ENCODE measurements at regions not wholly inside any gene's neighbourhood (a gene's known extent, or its start where the extent isn't known, plus 50 kb on each side); places are given as distances from the start of the nearest gene placed in this dataset.

- TF ChIP-seq CEBPZ (IDR thresholded peaks at IDR 0.05; ENCODE audit: low read depth, low read length): no peak
- no peak for TF ChIP-seq ZBTB33 (IDR thresholded peaks at IDR 0.05)
- peak; percentile 94 for TF ChIP-seq CREM (IDR thresholded peaks at IDR 0.05; ENCODE audit: low read depth)
- TF ChIP-seq MAX (IDR thresholded peaks at IDR 0.05; ENCODE audit: low read depth, low read length): no peak
- no peak for TF ChIP-seq E2F4 (IDR thresholded peaks at IDR 0.05; ENCODE audit: low read depth, low read length)
- peak; percentile 88 to 91 for TF ChIP-seq BHLHE40 (IDR thresholded peaks at IDR 0.05; ENCODE audit: borderline replicate concordance in 1 of 2, low read depth in 2 of 2, low read length in 1 of 2)
- no peak for TF ChIP-seq HCFC1 (IDR thresholded peaks at IDR 0.05; ENCODE audit: low read length)
- TF ChIP-seq STAT3 (IDR thresholded peaks at IDR 0.05; ENCODE audit: low read depth, low read length): no peak
- no peak for TF ChIP-seq EZH2 (IDR thresholded peaks at IDR 0.05; ENCODE audit: borderline replicate concordance, control insufficient read depth, low read depth, low read length)
- TF ChIP-seq SMC3 (IDR thresholded peaks at IDR 0.05; ENCODE audit: borderline replicate concordance, low read length): no peak
- no peak for TF ChIP-seq FOS (IDR thresholded peaks at IDR 0.05; ENCODE audit: borderline replicate concordance, extremely low read depth, insufficient read length)
- peak; percentile 59 for TF ChIP-seq MEF2B (IDR thresholded peaks at IDR 0.05; ENCODE audit: partially characterized antibody, poor library complexity, severe bottlenecking)
- peak; percentile 96 for TF ChIP-seq JUNB (IDR thresholded peaks at IDR 0.05)
- TF ChIP-seq BCL3 (IDR thresholded peaks at IDR 0.05; ENCODE audit: borderline replicate concordance, insufficient read depth, low read depth, low read length, poor library complexity, severe bottlenecking): peak; percentile 77
- no peak for TF ChIP-seq IRF5 (IDR thresholded peaks at IDR 0.05; ENCODE audit: borderline replicate concordance)
- peak; percentile 83 for TF ChIP-seq RELB (IDR thresholded peaks at IDR 0.05; ENCODE audit: low read depth)
- no peak for TF ChIP-seq MXI1 (IDR thresholded peaks at IDR 0.05; ENCODE audit: low read depth, low read length)
- TF ChIP-seq NRF1 (conservative IDR thresholded peaks at IDR 0.05; ENCODE audit: low read depth, low read length): no peak
Observed at GRCh38 chr3:99505646-99506269, 132.6 kb upstream of the COL8A1 start (continued).
